Tibial artery (tissue), 4 donors: ENCODE measurements at regions not wholly inside any gene's neighbourhood (a gene's known extent, or its start where the extent isn't known, plus 50 kb on each side); places are given as distances from the start of the nearest gene placed in this dataset.

Experiments
- DNase-seq, 2 donors: peaks; one replicate each; pipeline ENCODE4 v3.0.0-alpha.2; 2019
- H3K27ac ChIP-seq, 2 donors: fragments of 200-600 bp; sonication (generic) in 1 of 2; 1 replicate in 1 of 2; 2 replicates in 1 of 2; pipeline ENCODE4 v1.5.1; 2018 to 2019; ENCODE audit warnings: mild to moderate bottlenecking in 1 of 2
- H3K27me3 ChIP-seq, 2 donors: fragments of 200-600 bp; sonication (generic) in 1 of 2; one replicate each; pipeline versions ENCODE4 v1.5.1 to v1.6.0; 2016 to 2019
- H3K36me3 ChIP-seq, 3 donors: fragments of 200-600 bp; sonication (generic) in 2 of 3; one replicate each; pipeline ENCODE4 v1.5.1; 2016 to 2019; ENCODE audit warnings: mild to moderate bottlenecking in 2 of 3
- H3K4me1 ChIP-seq, 4 donors: fragments of 200-600 bp; sonication (generic) in 2 of 4; 1 replicate in 3 of 4; 2 replicates in 1 of 4; pipeline ENCODE4 v1.5.1; 2016 to 2019
- H3K4me3 ChIP-seq, 2 donors: fragments of 200-600 bp; sonication (generic) in 1 of 2; 1 replicate in 1 of 2; 2 replicates in 1 of 2; pipeline ENCODE4 v1.5.1; 2018 to 2019; ENCODE audit warnings: mild to moderate bottlenecking in 2 of 2
- H3K9me3 ChIP-seq, 3 donors: fragments of 200-600 bp; sonication (generic) in 1 of 3; one replicate each; pipeline ENCODE4 v1.5.1; 2016 to 2019
- intact Hi-C: fragments of 100-400 bp; cut with DNase I; formaldehyde crosslinking; loops from one replicate; pipeline ENCODE4 v1.15.0; 2023; ENCODE audit warnings: low total_unique reads
- TF ChIP-seq, protein P1 (sequence below), 2 experiments: fragments of 200-600 bp in 1 of 2; fragments of 450-650 bp in 1 of 2; IDR thresholded peaks; one replicate each; pipeline ENCODE4 v1.5.1; 2017 to 2019; ENCODE audit warnings: antibody characterized with exemption in 2 of 2, mild to moderate bottlenecking in 1 of 2, moderate library complexity in 1 of 2

DNA sequence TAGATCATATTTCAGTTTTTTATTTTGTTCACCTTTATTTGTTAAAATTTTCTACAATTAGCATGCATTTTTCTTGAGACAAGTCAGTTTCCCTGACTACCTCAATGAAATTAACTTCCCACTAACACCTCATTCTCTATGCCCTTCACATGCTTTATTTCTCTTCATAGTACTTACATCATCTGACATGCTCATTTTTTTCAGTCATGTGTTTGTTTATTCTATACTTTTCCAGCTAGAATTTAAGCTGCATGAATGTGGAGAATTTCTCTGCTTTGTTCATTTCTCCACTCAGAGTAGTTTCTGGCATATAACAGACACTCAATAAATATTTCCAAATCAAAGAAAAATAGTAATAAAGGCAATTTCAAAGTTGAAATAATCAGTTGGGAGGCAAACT is 78.9 kb upstream of the SCN7A start:
- TF ChIP-seq, protein P1, sequence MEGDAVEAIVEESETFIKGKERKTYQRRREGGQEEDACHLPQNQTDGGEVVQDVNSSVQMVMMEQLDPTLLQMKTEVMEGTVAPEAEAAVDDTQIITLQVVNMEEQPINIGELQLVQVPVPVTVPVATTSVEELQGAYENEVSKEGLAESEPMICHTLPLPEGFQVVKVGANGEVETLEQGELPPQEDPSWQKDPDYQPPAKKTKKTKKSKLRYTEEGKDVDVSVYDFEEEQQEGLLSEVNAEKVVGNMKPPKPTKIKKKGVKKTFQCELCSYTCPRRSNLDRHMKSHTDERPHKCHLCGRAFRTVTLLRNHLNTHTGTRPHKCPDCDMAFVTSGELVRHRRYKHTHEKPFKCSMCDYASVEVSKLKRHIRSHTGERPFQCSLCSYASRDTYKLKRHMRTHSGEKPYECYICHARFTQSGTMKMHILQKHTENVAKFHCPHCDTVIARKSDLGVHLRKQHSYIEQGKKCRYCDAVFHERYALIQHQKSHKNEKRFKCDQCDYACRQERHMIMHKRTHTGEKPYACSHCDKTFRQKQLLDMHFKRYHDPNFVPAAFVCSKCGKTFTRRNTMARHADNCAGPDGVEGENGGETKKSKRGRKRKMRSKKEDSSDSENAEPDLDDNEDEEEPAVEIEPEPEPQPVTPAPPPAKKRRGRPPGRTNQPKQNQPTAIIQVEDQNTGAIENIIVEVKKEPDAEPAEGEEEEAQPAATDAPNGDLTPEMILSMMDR (IDR thresholded peaks at IDR 0.05): no peak
- intact Hi-C loops: no loop called here
- no peak for DNase-seq
- no peaks in the 10 kb centered on the region for H3K36me3 ChIP-seq
- H3K27me3 ChIP-seq: no peaks in the 10 kb centered on the region
- H3K9me3 ChIP-seq: no peaks in the 10 kb centered on the region
- no peak overlapping the region for H3K27ac ChIP-seq
- no peaks in the 10 kb centered on the region for H3K4me1 ChIP-seq
- H3K4me3 ChIP-seq: no peak overlapping the region

DNA sequence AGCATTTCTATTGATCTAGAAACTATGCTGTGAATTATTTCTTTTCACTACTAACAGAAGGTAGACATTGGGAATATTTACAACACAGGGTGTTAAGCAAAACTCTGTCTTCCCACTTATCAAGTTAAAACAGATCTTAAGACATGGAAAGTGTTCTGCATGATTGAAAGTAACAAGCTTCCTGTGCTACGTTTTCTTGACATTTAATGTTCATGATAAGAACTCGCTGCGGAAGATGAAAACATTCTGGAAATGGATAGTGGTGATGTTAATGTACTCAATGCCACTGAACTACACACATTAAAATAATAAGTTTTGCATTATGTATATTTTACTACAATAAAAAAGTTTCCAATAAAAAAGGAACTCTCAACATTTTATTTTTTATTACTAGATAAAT is 74.4 kb upstream of the SCN7A start:
- Histone ChIP-seq H3K4me3 (no peak overlapping the region), H3K4me1 (no peaks in the 10 kb centered on the region), H3K27me3 (no peaks in the 10 kb centered on the region), H3K27ac (no peak overlapping the region), H3K9me3 (no peaks in the 10 kb centered on the region), H3K36me3 (no peaks in the 10 kb centered on the region)
- intact Hi-C loops: no loop called here
- TF ChIP-seq, protein P1 (IDR thresholded peaks at IDR 0.05): no peak
- DNase-seq: no peak

DNA sequence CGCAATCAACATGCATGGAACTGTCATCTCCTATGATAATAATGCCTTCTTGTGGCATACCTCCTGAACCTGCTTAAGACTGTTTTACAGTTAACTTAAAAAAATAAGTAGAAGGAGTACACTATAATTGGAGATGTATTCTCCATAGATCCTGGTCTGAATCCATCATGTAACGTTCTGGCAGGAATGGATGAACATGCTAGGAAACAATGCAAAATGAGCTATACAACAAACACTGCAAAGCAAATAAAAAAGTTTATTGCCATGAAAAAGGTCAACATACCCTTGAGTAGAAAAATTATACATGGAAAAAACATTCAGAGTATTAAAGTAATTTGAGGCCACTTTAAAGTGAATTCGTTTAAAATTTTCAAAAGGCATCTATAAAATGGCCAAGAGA is 71.5 kb upstream of the SCN7A start:
- H3K27ac ChIP-seq: no peak overlapping the region
- no peak overlapping the region for H3K4me3 ChIP-seq
- TF ChIP-seq, protein P1 (IDR thresholded peaks at IDR 0.05): no peak
- intact Hi-C loops: no loop called here
- H3K36me3 ChIP-seq: no peaks in the 10 kb centered on the region
- H3K4me1 ChIP-seq: no peaks in the 10 kb centered on the region
- no peaks in the 10 kb centered on the region for H3K27me3 ChIP-seq
- no peaks in the 10 kb centered on the region for H3K9me3 ChIP-seq
- no peak for DNase-seq

DNA sequence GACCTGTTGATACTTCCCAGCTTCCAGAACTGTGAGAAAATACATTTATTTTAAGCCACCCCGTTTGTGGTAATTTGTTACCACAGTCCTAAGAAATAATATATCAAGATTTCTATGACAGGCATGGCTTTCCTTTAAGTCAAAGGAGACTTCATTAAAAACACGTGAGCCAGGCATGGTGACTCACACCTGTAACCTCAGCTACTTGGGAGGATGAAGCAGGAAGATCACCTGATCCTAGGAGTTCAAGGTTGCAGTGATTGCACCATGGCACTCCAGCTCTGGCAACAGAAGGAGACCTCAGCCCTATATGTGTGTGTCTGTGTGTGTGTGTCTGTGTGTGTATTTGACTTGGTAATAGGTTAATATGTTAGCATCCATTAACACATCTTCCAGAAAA is 69.8 kb upstream of the SCN7A start:
- H3K36me3 ChIP-seq: no peaks in the 10 kb centered on the region
- H3K27ac ChIP-seq: no peak overlapping the region
- H3K27me3 ChIP-seq: no peaks in the 10 kb centered on the region
- H3K4me3 ChIP-seq: no peak overlapping the region
- DNase-seq: no peak
- H3K9me3 ChIP-seq: no peaks in the 10 kb centered on the region
- TF ChIP-seq, protein P1 (IDR thresholded peaks at IDR 0.05): no peak
- no peaks in the 10 kb centered on the region for H3K4me1 ChIP-seq
- intact Hi-C loops: no loop called here

DNA sequence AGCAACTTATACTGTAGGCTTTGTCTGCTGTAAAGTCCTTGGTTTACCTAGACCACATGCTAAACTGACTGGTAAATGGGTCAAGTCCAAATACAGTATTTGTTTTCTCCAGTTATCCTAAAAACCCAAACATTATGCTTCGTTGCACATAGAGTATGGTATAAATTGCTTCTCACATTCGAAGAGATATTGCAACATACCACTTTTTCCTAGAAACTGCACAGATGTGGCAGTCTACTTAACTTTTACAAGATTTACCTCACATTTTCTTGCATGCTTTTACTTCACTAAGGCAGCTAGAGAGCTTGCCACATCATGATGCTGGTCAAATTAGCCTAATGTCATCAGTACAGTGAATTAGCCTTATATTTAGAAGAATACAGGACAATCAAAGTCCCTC is 66.0 kb upstream of the SCN7A start:
- no peaks in the 10 kb centered on the region for H3K4me1 ChIP-seq
- no peak overlapping the region for H3K27ac ChIP-seq
- H3K9me3 ChIP-seq: no peaks in the 10 kb centered on the region
- H3K36me3 ChIP-seq: no peaks in the 10 kb centered on the region
- TF ChIP-seq, protein P1 (IDR thresholded peaks at IDR 0.05): no peak
- DNase-seq: no peak
- intact Hi-C loops: no loop called here
- H3K4me3 ChIP-seq: no peak overlapping the region
- no peaks in the 10 kb centered on the region for H3K27me3 ChIP-seq

DNA sequence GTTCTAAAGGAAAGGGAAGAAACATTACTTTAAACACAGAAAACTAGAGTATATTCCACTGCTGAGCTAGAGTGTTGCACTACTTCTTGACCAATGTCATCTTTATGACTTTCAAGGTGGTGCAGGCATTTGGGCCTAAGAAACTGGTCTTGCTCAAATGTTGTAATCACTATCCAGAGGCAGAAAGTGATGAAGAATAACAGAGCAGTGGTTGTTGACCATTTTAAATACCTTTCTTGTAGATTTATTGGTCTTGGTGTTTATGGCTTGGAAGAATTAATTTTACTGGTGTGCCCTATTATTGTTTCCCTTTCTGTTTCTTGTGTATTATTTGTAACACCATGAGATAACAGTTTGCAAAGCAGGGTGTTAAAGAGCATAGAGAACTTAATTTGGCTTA is 56.9 kb upstream of the SCN7A start:
- intact Hi-C loops: no loop called here
- TF ChIP-seq, protein P1 (IDR thresholded peaks at IDR 0.05): no peak

More for the DNA sequence above, 56.9 kb upstream of the SCN7A start:
- Histone ChIP-seq H3K36me3 (no peaks in the 10 kb centered on the region), H3K9me3 (peaks cover 0 to 8% (median 0%) of the 10 kb centered on the region in 3 donors), H3K27ac (no peak overlapping the region), H3K27me3 (no peaks in the 10 kb centered on the region), H3K4me1 (no peaks in the 10 kb centered on the region), H3K4me3 (no peak overlapping the region)
- DNase-seq: no peak
